Keratinocyte (primary cell): ENCODE measurements at regions not wholly inside any gene's neighbourhood (a gene's known extent, or its start where the extent isn't known, plus 50 kb on each side); places are given as distances from the start of the nearest gene placed in this dataset.
"Not testable (repeated sequence)": the region's sequence is repeated elsewhere in the genome, so short reads cannot be mapped to it uniquely, and the experiment has no call there.

Source experiments
- DNase-seq: peaks from one replicate; pipeline ENCODE4 v3.0.0-alpha.2; 2011; ENCODE audit warnings: low read depth, missing footprints, low spot score
- FAIRE-seq: peaks from 2 replicates; lab custom pipeline; 2011; peaks lifted over from hg19 to GRCh38; lab: Jason Lieb, UNC
- H2AFZ ChIP-seq: 2 replicates; pipeline ENCODE4 v1.6.0; 2012; ENCODE audit warnings: low read length, control low read depth, inconsistent platforms; ENCODE audit not compliant: control insufficient read depth
- H3K27ac ChIP-seq: 2 replicates; pipeline ENCODE4 v1.5.1; 2011; ENCODE audit warnings: low read length; ENCODE audit not compliant: control insufficient read depth, insufficient read depth
- H3K27me3 ChIP-seq: 3 replicates; pipeline ENCODE4 v1.6.0; 2011; ENCODE audit warnings: low read length; ENCODE audit not compliant: control insufficient read depth, insufficient read depth; ENCODE audit errors: extremely low read depth
- H3K36me3 ChIP-seq, 2 experiments: 2 replicates in 1 of 2; 3 replicates in 1 of 2; pipeline ENCODE4 v1.5.1; 2011; ENCODE audit warnings: low read length in 2 of 2, mild to moderate bottlenecking in 1 of 2; ENCODE audit not compliant: control insufficient read depth in 2 of 2, insufficient read depth in 2 of 2; ENCODE audit errors: extremely low read depth in 1 of 2
- H3K4me1 ChIP-seq: 3 replicates; pipeline ENCODE4 v1.5.1; 2011; ENCODE audit warnings: low read length; ENCODE audit not compliant: control insufficient read depth, insufficient read depth; ENCODE audit errors: extremely low read depth
- H3K4me2 ChIP-seq: 3 replicates; pipeline ENCODE4 v1.6.0; 2011; ENCODE audit warnings: low read depth, low read length; ENCODE audit not compliant: control insufficient read depth, insufficient read depth; ENCODE audit errors: extremely low read depth
- H3K4me3 ChIP-seq, 3 experiments: fragments of 200-600 bp in 1 of 3; sonication (generic) in 1 of 3; 2 replicates in 2 of 3; 3 replicates in 1 of 3; pipeline ENCODE4 v1.5.1; 2011 to 2016; ENCODE audit warnings: low read length in 3 of 3, mild to moderate bottlenecking in 3 of 3, control low read depth in 2 of 3, inconsistent platforms in 1 of 3, low read depth in 1 of 3, mixed read lengths in 1 of 3, mixed run types in 1 of 3, moderate library complexity in 1 of 3; ENCODE audit not compliant: control insufficient read depth in 2 of 3, insufficient read depth in 2 of 3; ENCODE audit errors: extremely low read depth in 1 of 3
- H3K79me2 ChIP-seq: 2 replicates; pipeline ENCODE4 v1.6.0; 2012; ENCODE audit warnings: low read length; ENCODE audit not compliant: control insufficient read depth, insufficient read depth
- H3K9ac ChIP-seq: 3 replicates; pipeline ENCODE4 v1.6.0; 2011; ENCODE audit warnings: low read length; ENCODE audit not compliant: control insufficient read depth, insufficient read depth; ENCODE audit errors: extremely low read depth
- H3K9me1 ChIP-seq: 3 replicates; pipeline ENCODE4 v1.6.0; 2011; ENCODE audit warnings: low read length; ENCODE audit not compliant: control insufficient read depth, insufficient read depth; ENCODE audit errors: extremely low read depth
- H3K9me3 ChIP-seq: 2 replicates; pipeline ENCODE4 v1.5.1; 2012; ENCODE audit warnings: low read depth, low read length; ENCODE audit not compliant: control insufficient read depth
- H4K20me1 ChIP-seq: 3 replicates; pipeline ENCODE4 v1.6.0; 2011; ENCODE audit warnings: low read length; ENCODE audit not compliant: control insufficient read depth, insufficient read depth; ENCODE audit errors: extremely low read depth
- EZH2 ChIP-seq: IDR thresholded peaks from one replicate; pipeline ENCODE4 v1.6.1; 2012; ENCODE audit warnings: inconsistent platforms, mild to moderate bottlenecking, low read length, moderate library complexity
- dilution Hi-C: fragments of 300-500 bp; cut with MboI; formaldehyde crosslinking; loops from one replicate; pipeline ENCODE4 v1.7.0; 2020; ENCODE audit warnings: low sequenced_read_pairs; ENCODE audit not compliant: extremely low pct_ligation_motif_present
- TF ChIP-seq, protein P1 (sequence below), 3 experiments: IDR thresholded peaks in 1 of 3; conservative IDR thresholded peaks in 1 of 3; optimal IDR thresholded peaks in 1 of 3; 2 replicates in 2 of 3; 3 replicates in 1 of 3; pipeline versions ENCODE3 to v1.5.1; 2011; ENCODE audit warnings: low read length in 3 of 3, mild to moderate bottlenecking in 3 of 3, moderate library complexity in 2 of 3, control low read depth in 1 of 3, inconsistent platforms in 1 of 3; ENCODE audit not compliant: insufficient read depth in 2 of 3; ENCODE audit errors: extremely low read depth in 1 of 3

DNA sequence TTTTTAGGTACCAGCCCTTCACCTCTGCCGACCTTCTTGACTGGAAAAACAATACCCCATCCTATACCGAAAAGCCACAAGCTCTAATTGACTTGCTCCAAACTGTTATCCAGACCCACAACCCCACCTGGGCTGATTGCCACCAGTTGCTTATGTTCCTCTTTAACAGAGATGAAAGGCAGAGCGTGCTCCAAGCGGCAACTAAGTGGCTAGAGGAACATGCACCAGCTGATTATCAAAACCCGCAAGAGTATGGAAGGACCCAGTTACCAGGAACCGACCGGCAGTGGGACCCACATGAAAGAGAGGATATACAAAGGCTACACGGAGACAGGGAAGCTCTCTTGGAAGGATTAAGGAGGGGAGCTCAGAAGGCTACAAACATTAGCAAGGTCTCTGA, 86.1 kb upstream of the TANC1 start:
- DNase-seq (no peak), FAIRE-seq (no peak)
- Histone ChIP-seq H3K4me2 (no peak overlapping the region), H4K20me1 (no peaks in the 10 kb centered on the region), H3K27ac (no peak overlapping the region), H3K36me3 (no peaks in the 10 kb centered on the region), H3K27me3 (no peaks in the 10 kb centered on the region), H3K9me1 (no peaks in the 10 kb centered on the region), H3K4me3 (no peak overlapping the region), H3K9me3 (no peaks in the 10 kb centered on the region), H3K4me1 (peaks cover 22% of the 10 kb centered on the region), H2AFZ (no peak overlapping the region), H3K9ac (no peak overlapping the region), H3K79me2 (no peaks in the 10 kb centered on the region)
- dilution Hi-C loops: no loop called here
- TF ChIP-seq EZH2: no peak
- TF ChIP-seq, protein P1, sequence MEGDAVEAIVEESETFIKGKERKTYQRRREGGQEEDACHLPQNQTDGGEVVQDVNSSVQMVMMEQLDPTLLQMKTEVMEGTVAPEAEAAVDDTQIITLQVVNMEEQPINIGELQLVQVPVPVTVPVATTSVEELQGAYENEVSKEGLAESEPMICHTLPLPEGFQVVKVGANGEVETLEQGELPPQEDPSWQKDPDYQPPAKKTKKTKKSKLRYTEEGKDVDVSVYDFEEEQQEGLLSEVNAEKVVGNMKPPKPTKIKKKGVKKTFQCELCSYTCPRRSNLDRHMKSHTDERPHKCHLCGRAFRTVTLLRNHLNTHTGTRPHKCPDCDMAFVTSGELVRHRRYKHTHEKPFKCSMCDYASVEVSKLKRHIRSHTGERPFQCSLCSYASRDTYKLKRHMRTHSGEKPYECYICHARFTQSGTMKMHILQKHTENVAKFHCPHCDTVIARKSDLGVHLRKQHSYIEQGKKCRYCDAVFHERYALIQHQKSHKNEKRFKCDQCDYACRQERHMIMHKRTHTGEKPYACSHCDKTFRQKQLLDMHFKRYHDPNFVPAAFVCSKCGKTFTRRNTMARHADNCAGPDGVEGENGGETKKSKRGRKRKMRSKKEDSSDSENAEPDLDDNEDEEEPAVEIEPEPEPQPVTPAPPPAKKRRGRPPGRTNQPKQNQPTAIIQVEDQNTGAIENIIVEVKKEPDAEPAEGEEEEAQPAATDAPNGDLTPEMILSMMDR (optimal IDR thresholded peaks at IDR 0.05 in 1 of 3, IDR thresholded peaks at IDR 0.05 in 1 of 3, conservative IDR thresholded peaks at IDR 0.05 in 1 of 3; ENCODE audit: extremely low read depth in 1 of 3, insufficient read depth in 2 of 3, low read length in 3 of 3): no peak

DNA sequence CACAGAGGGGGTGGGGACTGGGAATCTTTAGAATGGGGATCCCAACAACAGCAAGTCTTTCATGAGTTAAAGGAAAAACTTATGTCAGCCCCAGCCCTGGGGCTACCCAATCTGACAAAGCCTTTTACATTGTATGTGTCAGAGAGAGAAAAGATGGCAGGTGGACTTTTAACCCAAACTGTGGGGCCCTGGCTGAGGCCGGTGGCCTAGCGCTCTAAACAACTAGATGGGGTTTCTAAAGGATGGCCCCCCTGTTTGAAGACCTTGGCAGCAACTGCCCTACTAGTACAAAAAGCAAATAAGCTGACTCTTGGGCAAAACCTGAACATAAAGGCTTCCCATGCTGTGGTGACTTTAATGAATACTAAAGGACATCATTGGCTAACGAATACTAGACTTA, 83.9 kb upstream of the TANC1 start:
- H3K4me2 ChIP-seq, H3K27ac ChIP-seq, H3K9me3 ChIP-seq, H4K20me1 ChIP-seq, H3K36me3 ChIP-seq, dilution Hi-C loops, DNase-seq, FAIRE-seq, H3K27me3 ChIP-seq, H3K79me2 ChIP-seq, H2AFZ ChIP-seq, H3K9ac ChIP-seq, H3K9me1 ChIP-seq, H3K4me3 ChIP-seq: not testable (repeated sequence)
- peaks cover 30% of the 10 kb centered on the region for H3K4me1 ChIP-seq

DNA sequence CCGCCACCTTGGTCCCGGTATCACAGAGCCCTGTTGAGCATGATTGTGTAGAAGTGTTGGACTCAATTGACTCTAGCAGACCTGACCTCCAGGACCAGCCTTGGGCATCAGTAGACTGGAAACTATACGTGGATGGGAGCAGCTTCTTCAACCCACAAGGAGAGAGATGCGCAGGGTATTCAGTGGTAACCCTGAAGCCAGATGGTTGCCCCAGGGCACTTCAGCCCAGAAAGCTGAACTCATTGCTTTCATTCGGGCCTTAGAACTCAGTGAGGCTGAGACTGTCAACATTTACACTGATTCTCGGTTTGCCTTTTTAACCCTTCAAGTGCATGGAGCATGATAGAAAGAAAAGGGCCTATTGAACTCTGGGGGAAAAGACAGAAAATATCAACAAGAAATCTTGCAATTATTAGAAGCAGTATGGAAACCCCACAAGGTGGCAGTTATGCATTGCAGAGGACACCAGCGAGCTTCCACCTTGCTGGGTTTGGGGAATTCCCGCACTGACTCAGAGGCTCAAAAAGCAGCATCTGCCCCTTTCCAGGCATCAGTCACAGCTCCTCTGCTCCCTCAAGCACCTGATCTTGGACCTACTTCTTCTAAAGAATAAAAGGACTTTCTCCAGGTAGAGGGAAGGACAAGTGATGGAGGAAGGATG, 83.3 kb upstream of the TANC1 start:
- peak overlapping the region; percentile 81 for H3K4me2 ChIP-seq
- not testable (repeated sequence) for FAIRE-seq

More for the DNA sequence above, 83.3 kb upstream of the TANC1 start:
- H3K27me3 ChIP-seq, H3K79me2 ChIP-seq, H3K36me3 ChIP-seq, DNase-seq, H4K20me1 ChIP-seq, dilution Hi-C loops, H3K9me3 ChIP-seq, H3K9me1 ChIP-seq: not testable (repeated sequence)
- Histone ChIP-seq H3K27ac (peak overlapping the region; percentile 72), H3K4me1 (peaks cover 34% of the 10 kb centered on the region), H3K9ac (peak overlapping the region; percentile 68), H3K4me3 (peak overlapping the region in 1 of 3 experiments; percentile 59), H2AFZ (peak overlapping the region; percentile 61)
- TF ChIP-seq, protein P1 (optimal IDR thresholded peaks at IDR 0.05 in 1 of 3, IDR thresholded peaks at IDR 0.05 in 1 of 3, conservative IDR thresholded peaks at IDR 0.05 in 1 of 3; ENCODE audit: extremely low read depth in 1 of 3, insufficient read depth in 2 of 3, low read length in 3 of 3): peak in 1 of 3 experiments; percentile 5
